HUES6 (cell line): ENCODE measurements at regions not wholly inside any gene's neighbourhood (a gene's known extent, or its start where the extent isn't known, plus 50 kb on each side); places are given as distances from the start of the nearest gene placed in this dataset.

ENCODE experiments used
- H3K27ac ChIP-seq: 2 replicates; pipeline ENCODE4 v1.7.0; 2013; ENCODE audit warnings: low read depth, mild to moderate bottlenecking, low read length, inconsistent platforms
- H3K27me3 ChIP-seq: 2 replicates; pipeline ENCODE4 v1.6.1; 2013; ENCODE audit warnings: low read length; ENCODE audit not compliant: control insufficient read depth, insufficient read depth
- H3K36me3 ChIP-seq: 2 replicates; pipeline ENCODE4 v1.6.1; 2013; ENCODE audit warnings: low read length; ENCODE audit not compliant: control insufficient read depth, insufficient read depth
- H3K4me1 ChIP-seq: 2 replicates; pipeline ENCODE4 v1.6.1; 2013; ENCODE audit warnings: low read length; ENCODE audit not compliant: control insufficient read depth, insufficient read depth
- H3K4me3 ChIP-seq: 2 replicates; pipeline ENCODE4 v1.5.1; 2013; ENCODE audit warnings: low read depth, low read length
- H3K9ac ChIP-seq: one replicate; pipeline ENCODE4 v1.6.1; 2013; ENCODE audit warnings: mild to moderate bottlenecking, low read length
- H3K9me3 ChIP-seq: 2 replicates; pipeline ENCODE4 v1.6.1; 2013; ENCODE audit warnings: low read depth, low read length; ENCODE audit not compliant: control insufficient read depth, insufficient read depth

DNA sequence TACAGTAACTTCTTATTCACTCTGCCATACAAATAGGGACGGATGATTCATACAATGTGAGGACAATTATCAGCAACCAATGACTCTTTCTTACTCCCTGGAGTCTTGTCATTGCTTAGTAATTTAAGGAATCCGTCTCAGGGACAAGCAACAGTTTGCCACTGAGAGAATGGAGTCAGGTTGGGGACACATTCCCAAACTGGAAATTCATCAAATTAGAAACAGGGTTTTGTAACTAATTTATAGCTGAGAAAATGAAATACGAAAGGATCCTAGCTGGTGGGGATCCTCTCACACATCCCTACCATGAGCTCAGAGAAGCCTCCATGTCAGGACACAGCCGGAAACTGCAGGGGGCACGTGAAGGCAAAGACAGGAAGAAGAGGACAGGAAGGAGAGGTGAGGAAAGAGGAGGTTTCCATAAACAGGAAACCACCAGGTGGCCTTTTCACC lies 50.4 kb upstream of the KDR start:
- Histone ChIP-seq H3K9ac (peak overlapping the region; percentile 58), H3K4me3 (peak overlapping the region; percentile 25; the same call in 1 of the 2 replicates), H3K4me1 (peaks cover 33% of the 10 kb centered on the region), H3K36me3 (no peaks in the 10 kb centered on the region; the same call in 1 of the 2 replicates), H3K27me3 (no peaks in the 10 kb centered on the region), H3K9me3 (no peaks in the 10 kb centered on the region; the same call in 1 of the 2 replicates), H3K27ac (peak overlapping the region; percentile 53; the same call in 1 of the 2 replicates)

DNA sequence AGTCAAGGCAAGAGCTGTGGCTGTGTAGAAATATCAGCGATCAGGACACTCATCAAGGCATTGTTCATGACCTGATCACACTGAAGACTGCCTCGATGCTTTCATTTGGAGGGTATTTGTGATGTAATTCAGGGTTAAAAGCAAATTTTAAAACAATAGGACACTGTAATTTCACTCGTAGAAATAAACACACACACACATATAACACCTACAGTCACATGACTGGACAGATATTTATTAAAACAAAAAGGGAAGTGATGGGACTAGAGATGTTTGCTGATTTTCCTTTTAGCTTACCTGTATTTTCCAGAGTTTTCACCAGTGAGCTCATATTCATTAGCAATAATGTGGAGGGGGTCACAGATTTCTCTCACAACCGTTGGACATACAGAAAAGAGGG lies 51.1 kb upstream of the KDR start:
- H3K27ac ChIP-seq, result peak overlapping the region; percentile 53; the same call in 1 of the 2 replicates
- H3K9ac ChIP-seq, result peak overlapping the region; percentile 58
- H3K4me3 ChIP-seq, result peak overlapping the region; percentile 25; the same call in 1 of the 2 replicates
- H3K27me3 ChIP-seq, result no peaks in the 10 kb centered on the region
- peaks cover 39% of the 10 kb centered on the region for H3K4me1 ChIP-seq
- no peaks in the 10 kb centered on the region; the same call in 1 of the 2 replicates for H3K36me3 ChIP-seq
- H3K9me3 ChIP-seq, result no peaks in the 10 kb centered on the region; the same call in 1 of the 2 replicates

DNA sequence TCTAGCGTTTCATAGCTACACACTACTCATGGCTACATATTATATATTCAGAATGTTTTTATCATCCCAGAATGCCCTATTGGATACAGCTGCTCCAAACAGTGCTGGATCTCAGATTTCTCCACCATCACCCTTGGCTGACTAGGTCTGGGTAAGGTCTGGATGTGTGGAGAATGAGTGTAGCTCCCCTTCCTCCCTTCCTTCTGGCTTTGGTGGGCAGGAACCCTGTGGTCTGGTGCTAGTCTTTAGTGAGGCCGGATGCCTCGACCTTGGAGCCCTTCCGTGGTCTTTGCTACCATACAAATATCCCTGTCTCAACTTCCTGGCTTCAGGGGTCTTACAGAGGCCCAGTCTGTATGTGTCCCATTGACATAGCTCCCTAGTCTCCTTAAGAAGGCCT lies 52.1 kb upstream of the KDR start:
- H3K4me3 ChIP-seq, result no peak overlapping the region
- no peaks in the 10 kb centered on the region for H3K27me3 ChIP-seq
- no peak overlapping the region for H3K27ac ChIP-seq
- peaks cover 46% of the 10 kb centered on the region for H3K4me1 ChIP-seq
- H3K9ac ChIP-seq, result no peak overlapping the region
- no peaks in the 10 kb centered on the region; the same call in 1 of the 2 replicates for H3K9me3 ChIP-seq
- H3K36me3 ChIP-seq, result no peaks in the 10 kb centered on the region; the same call in 1 of the 2 replicates

DNA sequence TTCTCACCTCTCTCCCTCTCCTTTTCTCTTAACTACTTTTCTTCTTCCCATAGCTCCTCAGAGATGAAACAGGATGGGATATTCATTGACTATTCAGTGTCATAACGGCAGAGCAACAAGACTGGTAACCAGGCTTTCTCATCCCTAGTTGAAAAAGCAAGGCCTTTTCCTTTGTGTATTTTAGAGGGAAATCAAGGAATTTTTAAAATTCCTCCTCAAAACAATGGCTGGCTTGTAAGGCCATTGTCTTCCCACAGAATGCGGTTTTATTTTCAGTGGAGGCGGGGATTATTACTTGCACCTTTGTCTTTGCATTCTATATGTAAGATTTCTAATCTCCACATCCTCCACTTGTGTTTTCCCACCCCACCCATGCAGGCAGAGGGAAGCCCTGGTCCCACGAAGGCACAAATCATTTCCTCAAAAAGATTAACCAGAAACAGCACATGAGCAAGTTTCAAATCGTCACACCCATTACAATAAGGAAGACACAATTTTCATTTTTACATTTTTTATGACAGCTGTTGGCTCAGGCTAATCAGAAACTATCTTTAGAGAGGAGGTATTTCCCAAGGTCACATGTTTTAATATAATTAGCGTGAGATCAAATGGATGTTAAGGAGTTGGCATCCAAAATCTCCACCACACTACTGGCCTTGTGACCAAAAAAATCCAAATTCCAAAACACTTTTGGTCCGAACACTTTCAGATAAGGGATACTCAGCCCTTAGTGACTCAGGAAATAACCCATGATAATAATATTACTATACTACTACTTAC lies 53.0 kb upstream of the KDR start:
- Histone ChIP-seq H3K27me3 (no peaks in the 10 kb centered on the region), H3K36me3 (no peaks in the 10 kb centered on the region; the same call in 1 of the 2 replicates), H3K9me3 (no peaks in the 10 kb centered on the region; the same call in 1 of the 2 replicates), H3K27ac (no peak overlapping the region), H3K4me3 (no peak overlapping the region), H3K4me1 (peaks cover 44% of the 10 kb centered on the region), H3K9ac (no peak overlapping the region)

DNA sequence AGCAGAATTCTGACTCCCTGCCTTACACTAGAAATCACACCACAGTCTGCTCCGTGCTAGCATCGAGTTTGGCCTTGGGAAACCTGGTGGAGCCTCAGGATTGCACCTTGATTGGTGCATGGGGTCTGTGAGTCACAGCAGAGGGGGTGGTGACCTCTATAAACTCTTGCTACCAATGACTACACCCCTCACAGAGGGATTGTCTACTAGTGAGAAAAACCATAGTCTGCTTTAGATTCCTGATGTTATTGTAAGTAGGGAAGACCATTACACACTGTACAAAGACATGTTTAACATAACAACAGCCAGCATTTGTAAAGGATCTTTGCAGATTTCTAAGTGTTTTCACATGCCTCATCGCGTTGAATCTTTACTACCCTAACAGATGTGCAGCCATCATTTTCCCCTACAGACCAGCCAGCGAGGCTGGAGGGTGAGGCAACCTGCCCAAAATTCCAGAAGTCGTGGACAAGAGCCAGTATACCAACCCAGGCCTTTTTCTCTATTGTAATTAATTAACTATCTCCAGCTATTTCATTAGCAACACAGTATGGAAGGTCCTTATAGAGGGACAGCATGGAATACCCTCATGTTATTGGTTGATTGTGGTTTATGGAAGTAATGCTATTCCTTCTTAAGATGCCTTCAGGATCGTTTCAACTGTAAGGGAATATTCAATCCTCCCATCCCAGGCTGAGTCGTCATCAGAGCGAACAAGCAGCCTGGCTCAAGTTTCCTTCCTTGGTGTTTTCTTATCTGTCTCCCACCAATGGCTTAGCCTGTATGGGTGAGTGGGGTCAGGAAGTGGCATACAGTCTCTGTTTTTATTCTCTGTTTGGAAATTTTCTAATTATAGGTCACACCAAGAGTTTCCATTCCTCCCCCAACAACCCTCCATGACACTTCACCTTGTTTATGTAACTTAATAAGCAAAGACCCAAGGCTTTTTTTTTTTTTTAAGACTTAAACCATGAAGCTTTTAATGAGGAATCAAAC lies 55.9 kb upstream of the KDR start:
- Histone ChIP-seq H3K9ac (no peak overlapping the region), H3K27ac (peak overlapping the region; percentile 53; the same call in 1 of the 2 replicates), H3K36me3 (no peaks in the 10 kb centered on the region; the same call in 1 of the 2 replicates), H3K9me3 (no peaks in the 10 kb centered on the region; the same call in 1 of the 2 replicates), H3K4me1 (peaks cover 56% of the 10 kb centered on the region), H3K4me3 (no peak overlapping the region), H3K27me3 (no peaks in the 10 kb centered on the region)

DNA sequence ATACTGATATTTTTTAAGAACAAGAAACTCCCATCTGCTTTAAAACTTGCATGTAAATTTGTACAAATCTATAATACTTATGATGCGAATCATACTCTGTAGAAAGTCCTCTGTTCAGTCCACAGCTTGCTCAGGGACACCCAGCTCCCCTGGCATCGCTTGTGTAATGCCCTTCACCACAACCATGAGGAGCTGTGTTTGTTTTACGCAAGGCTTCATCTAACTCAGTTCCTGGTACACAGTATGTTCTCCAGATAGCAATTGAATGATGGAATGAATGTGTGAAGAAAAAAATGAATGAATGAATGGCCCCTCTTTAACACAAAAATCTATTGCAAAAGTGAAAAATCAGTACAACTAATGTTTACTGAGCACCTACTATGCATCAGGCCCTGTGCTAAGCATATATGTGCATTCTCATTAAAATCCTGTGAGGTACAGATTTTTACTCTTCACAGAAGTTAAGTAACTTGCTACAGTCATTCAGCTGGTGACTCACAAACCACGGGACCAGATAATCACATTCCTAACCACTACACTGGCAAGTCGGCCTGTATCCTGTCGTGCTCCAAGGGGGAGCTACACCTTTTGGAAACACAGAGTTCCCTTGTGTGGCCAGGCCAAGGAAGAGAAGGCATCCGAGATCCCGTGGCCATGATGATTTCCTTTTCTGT lies 58.7 kb upstream of the KDR start:
- Histone ChIP-seq H3K9me3 (peaks cover 4% of the 10 kb centered on the region; the same call in 1 of the 2 replicates), H3K4me3 (no peak overlapping the region), H3K9ac (peak overlapping the region; percentile 44), H3K36me3 (no peaks in the 10 kb centered on the region), H3K27ac (peak overlapping the region; percentile 64; the same call in 1 of the 2 replicates), H3K4me1 (peaks cover 68% of the 10 kb centered on the region), H3K27me3 (no peaks in the 10 kb centered on the region)

DNA sequence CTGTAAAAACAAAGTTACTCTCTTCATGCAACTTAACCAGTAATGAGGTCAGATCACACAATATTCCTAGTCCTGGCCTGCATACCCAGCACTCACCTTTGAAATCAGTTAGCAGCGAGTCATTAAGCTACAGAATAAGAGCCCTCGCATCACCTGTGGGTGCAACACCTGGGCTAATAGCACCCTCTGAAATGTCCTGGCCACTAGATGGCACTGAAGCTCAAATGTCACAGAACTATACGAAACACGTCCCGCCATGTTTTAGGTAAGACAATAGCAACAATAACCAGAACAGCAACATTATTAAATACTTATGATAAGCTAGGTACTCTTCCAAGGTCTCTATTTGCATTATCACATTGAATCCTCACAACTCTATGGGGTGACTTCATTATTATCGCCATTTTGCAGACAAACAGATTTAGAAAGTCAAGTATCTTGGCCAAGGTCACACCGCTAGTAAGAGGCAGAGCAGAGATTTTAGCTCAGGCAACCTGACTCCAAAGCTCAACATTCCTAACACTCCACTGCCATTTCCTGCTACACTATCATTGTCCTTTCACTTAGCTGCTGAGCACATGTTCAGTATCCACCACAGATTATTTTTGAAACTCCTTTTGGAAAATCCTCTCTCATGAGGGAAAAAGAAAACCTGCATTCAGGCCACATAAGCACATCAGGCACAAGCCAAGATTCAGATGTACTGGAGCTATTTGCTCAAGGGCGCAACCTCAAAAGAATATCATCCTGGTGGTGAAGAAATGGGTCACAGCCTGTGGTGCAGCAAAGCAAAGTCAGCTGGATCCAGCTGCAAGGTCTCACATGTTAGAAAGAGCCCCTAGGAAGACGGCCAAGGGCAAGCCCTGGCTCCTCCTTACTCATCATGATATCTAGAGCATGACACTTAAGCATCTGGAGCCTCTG lies 59.5 kb upstream of the KDR start:
- H3K4me1 ChIP-seq, result peaks cover 68% of the 10 kb centered on the region
- H3K36me3 ChIP-seq, result no peaks in the 10 kb centered on the region
- no peaks in the 10 kb centered on the region for H3K27me3 ChIP-seq
- H3K9me3 ChIP-seq, result peaks cover 8% of the 10 kb centered on the region; the same call in 1 of the 2 replicates
- peak overlapping the region; percentile 44 for H3K9ac ChIP-seq
- no peak overlapping the region for H3K4me3 ChIP-seq
- peak overlapping the region; percentile 64; the same call in 1 of the 2 replicates for H3K27ac ChIP-seq

DNA sequence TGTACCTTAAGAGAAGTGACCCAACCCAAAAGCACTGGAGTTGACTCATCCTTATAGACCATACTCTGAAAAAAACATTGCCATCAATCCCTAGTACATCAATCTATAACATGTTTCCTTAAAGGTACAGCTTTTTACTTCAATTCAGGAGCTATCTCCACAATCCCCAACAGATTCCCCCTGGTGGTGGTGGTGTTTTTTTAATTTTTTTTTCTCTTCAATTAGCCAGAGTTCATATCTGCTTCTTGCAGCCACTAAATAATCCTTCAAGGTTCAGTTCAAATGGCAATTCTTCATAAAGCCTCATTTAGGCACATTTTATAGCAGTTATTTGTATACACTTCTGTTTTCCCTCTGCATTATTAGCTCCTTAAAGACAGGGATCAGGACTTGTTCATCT lies 60.7 kb upstream of the KDR start:
- H3K9ac ChIP-seq, result peak overlapping the region; percentile 21
- peak overlapping the region; percentile 70; the same call in 1 of the 2 replicates for H3K27ac ChIP-seq
- no peak overlapping the region for H3K4me3 ChIP-seq
- no peaks in the 10 kb centered on the region for H3K27me3 ChIP-seq
- no peaks in the 10 kb centered on the region for H3K36me3 ChIP-seq
- H3K4me1 ChIP-seq, result peaks cover 62% of the 10 kb centered on the region
- H3K9me3 ChIP-seq, result peaks cover 14% of the 10 kb centered on the region; the same call in 1 of the 2 replicates

DNA sequence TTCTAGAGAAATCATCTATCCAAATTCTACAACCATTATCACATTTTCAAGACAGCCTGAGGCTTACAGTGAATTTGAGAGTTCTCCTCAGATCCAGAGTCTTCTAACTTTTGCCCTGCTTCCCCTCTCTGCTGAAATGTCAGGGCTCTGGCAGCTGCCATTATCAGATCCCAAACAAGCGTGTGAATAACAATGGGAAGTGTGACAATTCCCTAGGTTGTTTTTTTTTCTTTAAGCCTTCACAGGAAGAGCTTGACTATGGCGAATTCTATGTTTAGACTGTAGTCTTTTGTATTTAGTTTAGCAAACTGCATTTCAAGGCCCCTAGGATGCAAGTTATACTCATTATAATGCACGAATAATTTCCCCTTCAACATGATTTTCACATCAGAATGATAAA lies 61.3 kb upstream of the KDR start:
- Histone ChIP-seq H3K36me3 (no peaks in the 10 kb centered on the region), H3K4me1 (peaks cover 56% of the 10 kb centered on the region), H3K9me3 (peaks cover 14% of the 10 kb centered on the region; the same call in 1 of the 2 replicates), H3K27ac (peak overlapping the region; percentile 70; the same call in 1 of the 2 replicates), H3K27me3 (no peaks in the 10 kb centered on the region), H3K4me3 (peak overlapping the region; percentile 5; the same call in 1 of the 2 replicates), H3K9ac (peak overlapping the region; percentile 21)
